ENCODE measurements at regions not wholly inside any gene's neighbourhood (a gene's known extent, or its start where the extent isn't known, plus 50 kb on each side); places are given as distances from the start of the nearest gene placed in this dataset.

DNA sequence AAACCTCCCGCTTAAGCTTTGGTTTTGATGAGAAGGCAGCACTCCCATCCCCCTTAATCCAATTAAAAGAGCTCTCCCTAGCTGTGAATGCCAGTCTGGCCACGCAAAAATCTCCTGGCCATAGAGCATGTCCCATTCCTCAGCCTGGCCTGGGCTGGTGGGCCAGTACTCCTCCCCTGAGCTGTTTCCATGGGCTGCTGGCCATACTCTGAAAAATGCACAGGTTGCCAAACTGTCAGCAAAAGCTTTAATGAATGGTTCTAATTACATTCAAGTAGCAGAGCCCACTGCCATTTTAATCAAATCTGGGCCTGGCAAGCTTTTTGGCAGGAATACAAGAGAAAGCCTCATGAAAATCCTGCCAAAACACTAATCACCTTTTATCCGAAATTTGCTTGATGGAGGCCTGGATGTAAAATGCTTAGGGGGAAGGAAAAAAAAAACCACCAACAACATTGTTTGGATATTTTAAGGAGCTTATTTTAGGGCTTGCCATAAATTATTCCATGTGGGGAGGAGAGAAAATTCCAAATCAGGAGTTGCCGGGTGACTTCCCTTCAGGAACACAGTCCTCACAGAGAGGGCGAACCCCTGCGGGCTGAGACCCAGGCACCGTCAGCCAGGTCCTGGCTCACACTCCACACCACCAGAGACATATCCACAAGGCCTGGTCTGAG, 243.3 kb downstream of the SEC61B start:
- H3K9me3 ChIP-seq (replicated peaks in 1 of 11): 0 out of 22 replicates have a peak, but pooled peaks cover 0 to 7% (median 0%) of the 10 kb centered on the region in 11 experiments
- no peaks in the 10 kb centered on the region for H3K36me3 ChIP-seq
- H3K9ac ChIP-seq: no peak overlapping the region
- no peak overlapping the region for H3K4me3 ChIP-seq
- H4K20me1 ChIP-seq: no peaks in the 10 kb centered on the region
- no peaks in the 10 kb centered on the region for H3K27me3 ChIP-seq
- H3K4me2 ChIP-seq: no peak overlapping the region
- no peaks in the 10 kb centered on the region for H3K4me1 ChIP-seq
- no peak for TF ChIP-seq Cebpa-rat (IDR thresholded peaks at IDR 0.05)
- H3K27ac ChIP-seq: no peak overlapping the region

DNA sequence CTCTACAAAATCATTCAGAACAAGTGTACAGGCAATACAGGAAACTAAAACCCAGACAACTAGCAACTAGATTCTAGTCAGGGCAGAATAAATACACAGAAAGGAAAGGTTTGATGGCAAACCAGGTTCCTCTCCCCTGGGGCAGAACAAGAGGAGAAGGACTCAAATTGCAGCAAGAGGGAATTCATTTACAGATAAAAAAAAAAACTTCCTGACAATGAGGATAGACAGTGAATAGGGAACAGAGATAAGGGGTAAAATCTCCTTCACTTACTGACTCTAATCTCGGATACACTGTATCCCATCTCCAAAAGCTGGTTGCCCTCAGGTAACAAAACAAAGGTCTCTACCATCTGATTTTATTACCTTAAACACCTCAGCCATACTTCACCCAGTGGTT, 244.0 kb downstream of the SEC61B start:
- Histone ChIP-seq H3K4me1 (no peaks in the 10 kb centered on the region), H3K4me2 (no peak overlapping the region), H3K4me3 (no peak overlapping the region), H3K27ac (no peak overlapping the region), H3K36me3 (no peaks in the 10 kb centered on the region), H3K9ac (no peak overlapping the region), H3K9me3 (replicated peaks in 1 of 11) (0 out of 22 replicates have a peak, but pooled peaks cover 0 to 7% (median 0%) of the 10 kb centered on the region in 11 experiments), H3K27me3 (no peaks in the 10 kb centered on the region), H4K20me1 (no peaks in the 10 kb centered on the region)
- TF ChIP-seq Cebpa-rat (IDR thresholded peaks at IDR 0.05): no peak

DNA sequence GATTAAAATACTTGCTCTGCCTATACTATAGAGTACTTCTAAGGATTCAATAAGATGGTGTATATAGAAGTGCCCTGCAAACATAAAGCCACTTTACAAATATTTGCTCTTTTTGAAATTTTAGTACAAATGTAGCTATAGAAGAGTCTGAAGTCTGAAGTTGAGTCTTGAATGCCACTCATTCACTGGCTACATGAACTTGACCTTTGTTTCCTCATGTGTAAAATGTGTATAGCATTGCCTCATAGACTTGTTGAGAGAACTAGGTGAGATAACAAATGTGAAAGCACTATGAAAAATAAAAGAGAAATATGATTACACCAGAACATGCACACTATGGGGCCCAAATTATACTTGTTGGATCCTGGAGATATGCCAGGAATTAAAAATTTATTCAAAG, 244.7 kb downstream of the SEC61B start:
- H3K27ac ChIP-seq: no peak overlapping the region
- no peaks in the 10 kb centered on the region for H3K4me1 ChIP-seq
- TF ChIP-seq Cebpa-rat (IDR thresholded peaks at IDR 0.05): no peak

DNA sequence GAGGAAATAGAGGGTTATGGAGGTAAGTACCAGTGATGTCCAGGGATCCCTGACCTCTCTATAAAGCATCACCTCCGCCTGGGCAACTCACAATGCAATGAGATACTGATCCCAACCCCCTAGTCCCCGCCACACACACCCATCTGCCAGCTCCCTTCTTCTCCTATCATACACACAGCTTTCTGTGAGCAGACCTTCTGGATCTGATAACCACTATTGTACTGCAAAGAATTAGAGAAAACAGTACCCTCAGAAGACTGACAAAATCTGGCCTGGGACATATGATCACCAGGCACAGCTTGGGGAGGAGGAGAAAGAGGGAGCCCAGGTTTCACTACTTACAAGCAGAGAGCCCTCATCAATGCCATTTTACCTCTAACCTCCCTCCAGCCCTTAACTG, 249.0 kb downstream of the SEC61B start:
- no peak for TF ChIP-seq Cebpa-rat (IDR thresholded peaks at IDR 0.05)
- H3K4me3 ChIP-seq: no peak overlapping the region
- no peak overlapping the region for H3K27ac ChIP-seq
- no peaks in the 10 kb centered on the region for H3K4me1 ChIP-seq
- H3K4me2 ChIP-seq: no peak overlapping the region
- no peaks in the 10 kb centered on the region for H3K36me3 ChIP-seq
- H3K27me3 ChIP-seq: no peaks in the 10 kb centered on the region
- no peaks in the 10 kb centered on the region for H4K20me1 ChIP-seq
- no peaks in the 10 kb centered on the region for H3K9me3 ChIP-seq (replicated peaks in 1 of 11)
- no peak overlapping the region for H3K9ac ChIP-seq

More for the DNA sequence above, 244.7 kb downstream of the SEC61B start:
- Histone ChIP-seq H3K4me2 (no peak overlapping the region), H3K4me3 (no peak overlapping the region), H4K20me1 (no peaks in the 10 kb centered on the region), H3K9me3 (replicated peaks in 1 of 11) (0 out of 22 replicates have a peak, but pooled peaks cover 0 to 7% (median 0%) of the 10 kb centered on the region in 11 experiments), H3K36me3 (no peaks in the 10 kb centered on the region), H3K27me3 (no peaks in the 10 kb centered on the region), H3K9ac (no peak overlapping the region)

DNA sequence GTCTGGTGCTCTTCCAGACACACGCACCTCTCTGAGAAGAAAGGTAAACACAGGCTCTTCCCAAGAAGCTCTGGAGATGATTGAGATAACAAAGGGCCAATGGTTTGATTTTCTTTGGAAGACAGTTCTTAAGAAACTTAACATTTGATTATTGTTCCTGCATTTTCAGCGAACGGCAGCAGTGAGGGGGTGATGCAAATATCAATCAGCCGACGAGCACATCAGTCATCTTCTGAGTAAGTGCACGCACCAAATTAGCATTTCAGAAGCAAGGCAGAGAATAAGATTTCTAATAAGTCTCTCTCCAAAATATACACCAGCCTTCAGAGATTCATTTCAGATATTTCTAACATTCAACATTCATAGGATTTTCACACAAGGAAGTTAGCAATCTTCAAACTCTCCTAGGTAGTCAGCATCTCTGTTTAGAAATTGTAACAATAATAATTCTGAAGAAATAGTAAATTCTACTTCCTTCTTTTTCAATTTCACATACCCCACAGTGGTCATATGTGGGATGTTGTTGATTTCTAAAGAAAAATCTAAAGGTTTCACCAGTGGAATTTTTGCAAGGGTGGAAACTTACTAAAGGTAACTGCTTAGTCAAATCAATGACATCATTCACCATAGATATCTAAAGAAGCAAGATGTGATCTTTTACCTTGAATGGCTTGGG, 250.3 kb downstream of the SEC61B start:
- H3K27ac ChIP-seq: no peak overlapping the region
- H3K36me3 ChIP-seq: no peaks in the 10 kb centered on the region
- H3K4me2 ChIP-seq: no peak overlapping the region
- H3K27me3 ChIP-seq: no peaks in the 10 kb centered on the region
- TF ChIP-seq Cebpa-rat (IDR thresholded peaks at IDR 0.05): no peak
- H3K9me3 ChIP-seq (replicated peaks in 1 of 11): no peaks in the 10 kb centered on the region
- H3K4me3 ChIP-seq: no peak overlapping the region
- H3K4me1 ChIP-seq: no peaks in the 10 kb centered on the region
- no peaks in the 10 kb centered on the region for H4K20me1 ChIP-seq
- H3K9ac ChIP-seq: no peak overlapping the region

DNA sequence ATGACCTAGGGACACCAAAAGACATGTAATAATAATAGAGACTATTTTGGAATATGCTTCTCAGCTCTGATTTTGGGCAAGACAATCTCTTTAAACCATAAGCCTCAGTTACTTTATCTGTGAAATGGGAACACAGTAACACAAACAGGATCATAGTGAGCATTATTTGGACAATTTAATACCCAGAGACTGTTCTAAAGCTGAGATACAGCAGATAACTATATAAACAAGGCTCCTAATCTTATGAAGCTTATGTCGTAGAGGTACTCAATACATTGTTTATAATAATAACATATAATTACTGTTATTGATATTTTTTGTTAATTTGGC, 250.8 kb downstream of the SEC61B start:
- Histone ChIP-seq H4K20me1 (no peaks in the 10 kb centered on the region), H3K4me2 (no peak overlapping the region), H3K27me3 (no peaks in the 10 kb centered on the region), H3K4me3 (no peak overlapping the region), H3K9ac (no peak overlapping the region), H3K4me1 (no peaks in the 10 kb centered on the region), H3K36me3 (no peaks in the 10 kb centered on the region), H3K27ac (no peak overlapping the region), H3K9me3 (replicated peaks in 1 of 11) (no peaks in the 10 kb centered on the region)
- TF ChIP-seq Cebpa-rat (IDR thresholded peaks at IDR 0.05): no peak

DNA sequence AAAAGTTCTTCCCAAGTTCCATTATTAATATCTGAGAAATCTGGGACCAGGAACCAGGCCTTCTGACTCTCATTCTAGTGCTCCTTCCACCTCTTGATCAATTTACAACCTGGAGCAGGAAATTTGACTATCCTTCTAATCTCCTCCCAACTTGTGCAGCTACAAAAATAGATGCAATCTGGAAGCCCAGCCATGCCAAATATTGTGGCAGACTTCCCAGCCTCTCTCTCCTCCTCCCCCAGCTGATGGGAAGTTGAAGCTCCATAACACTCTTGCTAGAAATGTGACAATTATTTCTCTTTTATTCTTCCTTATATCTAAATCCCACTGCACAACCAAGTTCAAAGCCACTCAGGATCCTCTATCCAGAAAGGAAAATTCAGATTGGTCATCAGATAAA, 252.1 kb downstream of the SEC61B start:
- no peaks in the 10 kb centered on the region for H3K4me1 ChIP-seq
- TF ChIP-seq Cebpa-rat (IDR thresholded peaks at IDR 0.05): no peak
- no peaks in the 10 kb centered on the region for H4K20me1 ChIP-seq
- no peak overlapping the region for H3K4me2 ChIP-seq
- no peak overlapping the region for H3K9ac ChIP-seq
- no peaks in the 10 kb centered on the region for H3K27me3 ChIP-seq
- H3K9me3 ChIP-seq (replicated peaks in 1 of 11): no peaks in the 10 kb centered on the region
- no peak overlapping the region for H3K27ac ChIP-seq
- no peak overlapping the region for H3K4me3 ChIP-seq
- H3K36me3 ChIP-seq: no peaks in the 10 kb centered on the region

DNA sequence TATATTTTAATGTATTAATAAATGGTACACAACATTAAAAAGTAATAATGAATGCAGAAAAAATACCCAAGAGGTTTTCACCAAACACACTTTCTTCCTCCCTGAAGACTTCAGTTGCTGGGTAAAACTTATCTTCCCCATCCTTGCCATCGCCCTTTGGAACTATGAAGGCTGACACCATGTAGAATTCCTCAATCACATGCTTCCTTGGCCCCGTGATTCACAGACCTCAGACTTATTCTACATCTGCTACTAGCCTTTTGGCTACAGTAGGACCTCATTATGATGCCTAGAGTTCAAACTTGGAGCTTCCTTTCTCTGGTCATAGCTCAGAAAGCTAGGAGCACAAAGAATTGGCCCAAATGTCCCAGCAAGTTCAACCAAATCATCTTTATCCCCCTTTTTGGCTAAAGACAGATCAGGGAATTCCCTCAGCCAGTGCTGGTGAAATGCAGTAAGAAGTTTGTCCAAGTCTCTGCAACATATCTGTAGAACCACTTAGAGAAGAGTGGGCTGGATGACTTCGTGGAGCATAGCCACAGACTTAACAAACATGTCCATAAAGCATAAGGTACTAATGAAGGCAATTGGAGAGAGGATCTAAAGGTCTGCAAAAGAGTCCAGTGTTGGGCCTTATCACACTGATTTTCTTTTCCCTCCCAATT, 253.5 kb downstream of the SEC61B start:
- H3K9me3 ChIP-seq (replicated peaks in 1 of 11): no peaks in the 10 kb centered on the region
- H3K36me3 ChIP-seq: no peaks in the 10 kb centered on the region
- H3K4me3 ChIP-seq: no peak overlapping the region
- no peak for TF ChIP-seq Cebpa-rat (IDR thresholded peaks at IDR 0.05)
- no peak overlapping the region for H3K27ac ChIP-seq
- no peaks in the 10 kb centered on the region for H4K20me1 ChIP-seq
- H3K4me1 ChIP-seq: no peaks in the 10 kb centered on the region
- H3K27me3 ChIP-seq: no peaks in the 10 kb centered on the region
- H3K4me2 ChIP-seq: no peak overlapping the region
- no peak overlapping the region for H3K9ac ChIP-seq

DNA sequence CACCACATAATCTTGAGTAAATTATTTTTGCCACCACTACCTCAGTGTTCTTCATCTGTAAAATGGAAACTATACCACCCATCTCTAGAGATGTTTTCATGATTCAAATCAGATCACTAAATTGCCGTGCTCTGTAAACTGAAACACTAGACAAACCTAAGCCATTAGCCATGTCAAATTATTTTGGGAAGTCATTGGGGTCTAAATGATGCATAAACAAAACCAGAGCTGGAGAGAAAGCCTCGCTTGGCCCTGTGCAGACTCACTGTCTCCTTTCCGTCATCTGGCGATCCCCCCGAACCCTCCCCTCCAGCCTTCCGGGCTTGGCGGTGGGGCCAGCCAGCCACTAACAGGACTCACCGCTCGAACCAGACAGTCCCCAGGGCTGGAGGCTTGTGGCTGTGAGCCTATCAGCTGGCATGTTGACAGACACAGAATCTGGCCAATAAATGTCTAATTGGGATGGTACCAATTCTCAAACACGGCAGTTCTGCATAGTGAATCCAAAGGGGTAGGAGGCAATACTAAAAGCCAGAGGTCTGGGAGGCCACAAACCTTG, 256.5 kb downstream of the SEC61B start:
- Histone ChIP-seq H3K27me3 (no peaks in the 10 kb centered on the region), H3K4me1 (no peaks in the 10 kb centered on the region), H3K36me3 (no peaks in the 10 kb centered on the region), H3K9ac (no peak overlapping the region), H3K9me3 (replicated peaks in 1 of 11) (peaks cover 0 to under 1% (median 0%) of the 10 kb centered on the region in 11 experiments; a peak in 2 of 22 replicates), H3K4me3 (no peak overlapping the region), H4K20me1 (no peaks in the 10 kb centered on the region), H3K27ac (no peak overlapping the region), H3K4me2 (no peak overlapping the region)
- no peak for TF ChIP-seq Cebpa-rat (IDR thresholded peaks at IDR 0.05)
